ENCODE measurements at regions not wholly inside any gene's neighbourhood (a gene's known extent, or its start where the extent isn't known, plus 50 kb on each side); places are given as distances from the start of the nearest gene placed in this dataset.

GRCh38 chr1:169052727-169053126 is 53.8 kb upstream of the ATP1B1 start:
- intact Hi-C loops (cut with micrococcal nuclease): no loop called here

DNA sequence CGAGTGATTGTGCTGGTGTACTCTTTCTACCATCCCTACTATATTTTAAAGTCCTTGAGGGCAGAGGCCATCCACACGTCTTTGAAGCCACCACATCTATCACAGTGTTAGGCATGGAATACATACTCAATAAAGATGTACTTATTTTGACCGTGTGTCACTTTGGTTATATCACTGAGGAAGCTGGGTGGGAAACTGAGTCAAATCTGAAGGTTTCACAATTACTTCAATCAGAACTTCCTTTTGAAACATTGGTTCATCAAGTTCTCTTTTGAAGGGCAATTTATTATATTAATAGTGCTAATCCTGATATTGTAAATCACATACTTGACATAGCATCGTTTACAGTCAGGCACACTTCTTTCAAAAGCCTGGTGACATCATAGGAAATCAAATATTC is 53.3 kb upstream of the ATP1B1 start:
- intact Hi-C loops (cut with micrococcal nuclease): no loop called here
- no TSS peak for BruUV-seq (replicated peaks)
- no peak overlapping the region for H3K27ac Mint-ChIP-seq (ENCODE audit: low read depth, unreplicated experiment)
- ChIA-PET CTCF (interaction anchor here (0.7 kb wide), 1 partner anchor 9 kb away, joined by 3 read pairs; no protein-coding TSS in a partner anchor), POLR2A (no interaction called here)
- no peak overlapping the region for H3K4me3 Mint-ChIP-seq (ENCODE audit: unreplicated experiment)
- no peaks in the 10 kb centered on the region for H3K27me3 Mint-ChIP-seq (ENCODE audit: insufficient read depth, unreplicated experiment)
- no peak for DNase-seq (ENCODE audit: unreplicated experiment)
- H3K9me3 Mint-ChIP-seq (ENCODE audit: unreplicated experiment): no peaks in the 10 kb centered on the region
- H3K4me1 Mint-ChIP-seq (ENCODE audit: insufficient read depth, unreplicated experiment): no peaks in the 10 kb centered on the region
- TF ChIP-seq, protein P1, sequence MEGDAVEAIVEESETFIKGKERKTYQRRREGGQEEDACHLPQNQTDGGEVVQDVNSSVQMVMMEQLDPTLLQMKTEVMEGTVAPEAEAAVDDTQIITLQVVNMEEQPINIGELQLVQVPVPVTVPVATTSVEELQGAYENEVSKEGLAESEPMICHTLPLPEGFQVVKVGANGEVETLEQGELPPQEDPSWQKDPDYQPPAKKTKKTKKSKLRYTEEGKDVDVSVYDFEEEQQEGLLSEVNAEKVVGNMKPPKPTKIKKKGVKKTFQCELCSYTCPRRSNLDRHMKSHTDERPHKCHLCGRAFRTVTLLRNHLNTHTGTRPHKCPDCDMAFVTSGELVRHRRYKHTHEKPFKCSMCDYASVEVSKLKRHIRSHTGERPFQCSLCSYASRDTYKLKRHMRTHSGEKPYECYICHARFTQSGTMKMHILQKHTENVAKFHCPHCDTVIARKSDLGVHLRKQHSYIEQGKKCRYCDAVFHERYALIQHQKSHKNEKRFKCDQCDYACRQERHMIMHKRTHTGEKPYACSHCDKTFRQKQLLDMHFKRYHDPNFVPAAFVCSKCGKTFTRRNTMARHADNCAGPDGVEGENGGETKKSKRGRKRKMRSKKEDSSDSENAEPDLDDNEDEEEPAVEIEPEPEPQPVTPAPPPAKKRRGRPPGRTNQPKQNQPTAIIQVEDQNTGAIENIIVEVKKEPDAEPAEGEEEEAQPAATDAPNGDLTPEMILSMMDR (IDR thresholded peaks at IDR 0.05; ENCODE audit: unreplicated experiment): no peak
- H3K36me3 Mint-ChIP-seq (ENCODE audit: insufficient read depth, unreplicated experiment): no peaks in the 10 kb centered on the region

More at GRCh38 chr1:169052727-169053126, 53.8 kb upstream of the ATP1B1 start:
- TF ChIP-seq, protein P1 (IDR thresholded peaks at IDR 0.05; ENCODE audit: unreplicated experiment): no peak
- CTCF ChIA-PET: interaction anchor here (0.6 kb wide), 1 partner anchor 113 kb away, joined by 3 read pairs; no protein-coding TSS in a partner anchor
- no peaks in the 10 kb centered on the region for H3K4me1 Mint-ChIP-seq (ENCODE audit: insufficient read depth, unreplicated experiment)
- no peaks in the 10 kb centered on the region for H3K27me3 Mint-ChIP-seq (ENCODE audit: insufficient read depth, unreplicated experiment)
- no peak overlapping the region for H3K27ac Mint-ChIP-seq (ENCODE audit: low read depth, unreplicated experiment)
- no peaks in the 10 kb centered on the region for H3K36me3 Mint-ChIP-seq (ENCODE audit: insufficient read depth, unreplicated experiment)
- POLR2A ChIA-PET: no interaction called here
- no peak overlapping the region for H3K4me3 Mint-ChIP-seq (ENCODE audit: unreplicated experiment)
- H3K9me3 Mint-ChIP-seq (ENCODE audit: unreplicated experiment): no peaks in the 10 kb centered on the region
- no TSS peak for BruUV-seq (replicated peaks)
- no peak for DNase-seq (ENCODE audit: unreplicated experiment)
